ENCODE measurements at regions not wholly inside any gene's neighbourhood (a gene's known extent, or its start where the extent isn't known, plus 50 kb on each side); places are given as distances from the start of the nearest gene placed in this dataset.
A peak's percentile ranks its signal among the peaks of the same experiment; 100 is the strongest.
"Not testable (repeated sequence)": the region's sequence is repeated elsewhere in the genome, so short reads cannot be mapped to it uniquely, and the experiment has no call there.

GRCh38 chr1:101492144-101492543 is 255.3 kb downstream of the S1PR1 start:
- not testable (repeated sequence) for DNase-seq

DNA sequence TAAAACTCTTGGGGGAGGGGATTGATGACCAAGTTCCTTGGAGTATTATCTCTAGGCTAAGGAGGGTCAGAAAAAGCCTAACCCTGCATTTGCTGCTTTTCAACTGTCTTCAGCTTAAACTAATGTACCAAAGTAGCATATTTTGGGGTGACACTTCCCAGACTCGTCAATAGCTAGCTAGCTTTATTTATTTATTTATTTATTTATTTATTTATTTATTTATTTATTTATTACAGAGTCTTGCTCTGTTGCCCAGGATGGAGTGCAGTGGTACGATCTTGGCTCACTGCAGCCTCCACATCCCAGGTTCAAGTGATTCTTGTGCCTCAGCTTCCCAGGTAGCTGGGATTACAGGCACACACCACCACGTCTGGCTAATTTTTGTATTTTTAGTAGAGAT is 257.1 kb downstream of the S1PR1 start:
- DNase-seq = not testable (repeated sequence)

DNA sequence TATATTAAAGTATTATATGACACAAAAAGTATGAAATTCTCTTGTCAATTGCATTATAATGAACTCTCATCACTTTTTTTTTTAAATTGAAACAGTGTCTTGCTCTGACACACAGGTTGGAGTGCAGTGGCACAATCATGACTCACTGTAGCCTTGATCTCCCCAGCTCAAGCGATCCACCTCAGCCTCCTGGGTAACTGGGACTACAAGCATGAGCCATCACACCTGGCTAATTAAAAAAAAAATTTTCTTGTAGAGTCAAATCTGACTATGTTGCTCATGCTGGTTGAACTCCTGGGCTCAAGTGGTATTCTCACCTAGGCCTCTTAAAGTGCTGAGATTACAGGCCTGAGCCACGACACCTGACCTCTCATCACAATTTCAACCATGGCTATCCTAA is 259.3 kb downstream of the S1PR1 start:
- DNase-seq = no peak

DNA sequence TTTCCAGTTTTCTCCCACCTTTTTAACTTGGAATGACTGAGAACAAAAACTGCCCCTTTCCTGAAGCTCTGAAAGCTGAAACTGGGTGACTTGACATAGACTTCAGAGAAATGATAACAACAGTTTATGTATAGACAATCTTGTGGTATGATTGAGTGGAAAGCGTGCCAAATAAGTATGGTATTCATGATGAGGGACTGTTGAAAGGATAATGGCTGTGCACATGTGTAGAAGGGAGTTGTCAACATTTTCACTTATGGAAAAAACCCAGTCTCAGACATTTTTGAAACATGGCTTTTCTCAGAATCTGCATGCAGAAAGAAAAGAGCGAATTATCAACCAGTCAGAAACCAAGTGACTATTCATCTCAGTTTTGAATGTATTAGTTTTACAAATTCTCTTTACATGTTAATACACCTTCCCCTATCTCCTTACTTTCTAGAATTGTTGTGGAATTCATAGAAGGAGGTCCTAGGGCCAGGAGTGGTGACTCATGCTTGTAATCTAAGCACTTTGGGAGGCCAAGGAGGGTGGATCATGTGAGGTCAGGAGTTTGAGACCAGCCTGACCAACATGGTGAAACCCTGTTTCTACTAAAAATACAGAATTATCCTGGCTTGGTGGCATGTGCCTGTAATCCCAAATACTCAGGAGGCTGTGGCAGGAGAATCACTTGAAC is 261.2 kb downstream of the S1PR1 start:
- DNase-seq = no peak

GRCh38 chr1:101504106-101504505 is 267.3 kb downstream of the S1PR1 start:
- not testable (repeated sequence) for DNase-seq

DNA sequence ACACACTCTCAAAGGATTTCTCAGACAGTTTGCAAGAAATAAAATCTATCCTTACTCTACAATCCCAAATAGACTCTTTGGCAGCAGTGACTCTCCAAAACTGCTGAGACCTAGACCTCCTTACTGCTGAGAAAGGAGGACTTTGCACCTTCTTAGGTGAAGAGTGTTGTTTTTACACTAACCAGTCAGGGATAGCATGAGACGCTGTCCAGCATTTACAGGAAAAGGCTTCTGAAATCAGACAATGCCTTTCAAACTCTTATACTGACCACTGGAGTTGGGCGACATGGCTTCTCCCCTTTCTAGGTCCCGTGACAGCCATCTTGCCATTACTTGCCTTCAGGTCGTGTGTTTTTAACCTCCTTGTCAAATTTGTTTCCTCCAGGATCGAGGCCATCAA is 268.4 kb downstream of the S1PR1 start:
- DNase-seq = not testable (repeated sequence)

DNA sequence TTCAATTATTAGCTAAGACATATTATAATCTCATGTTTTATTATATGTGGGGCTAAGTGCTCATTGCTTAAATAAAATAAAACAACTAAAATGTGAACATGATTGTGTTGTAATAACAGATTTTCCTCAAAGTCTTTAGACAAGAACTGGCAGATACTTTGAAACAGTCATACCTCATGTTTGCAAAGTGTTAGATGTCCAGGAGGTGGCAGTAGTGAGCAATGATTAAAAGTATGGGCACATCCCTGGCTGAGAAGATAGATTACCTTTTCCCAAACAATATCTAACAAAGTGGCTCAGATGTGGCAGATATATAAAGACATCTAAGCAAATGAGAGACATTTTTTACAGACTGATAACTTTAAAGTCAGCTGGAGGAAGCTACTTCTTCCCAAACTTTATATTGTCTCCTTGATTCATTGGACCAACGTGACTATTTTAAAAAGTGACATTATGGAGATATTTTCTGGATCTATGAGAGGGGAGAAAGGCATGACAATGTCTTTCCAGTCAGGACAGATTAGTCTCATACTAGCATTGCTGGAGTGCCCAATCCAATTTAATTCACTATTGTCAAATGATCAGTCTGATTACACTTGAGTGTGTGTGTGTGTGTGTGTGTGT is 269.8 kb downstream of the S1PR1 start:
- peak in 2 of 4 experiments; percentile 3 to 9 for DNase-seq

DNA sequence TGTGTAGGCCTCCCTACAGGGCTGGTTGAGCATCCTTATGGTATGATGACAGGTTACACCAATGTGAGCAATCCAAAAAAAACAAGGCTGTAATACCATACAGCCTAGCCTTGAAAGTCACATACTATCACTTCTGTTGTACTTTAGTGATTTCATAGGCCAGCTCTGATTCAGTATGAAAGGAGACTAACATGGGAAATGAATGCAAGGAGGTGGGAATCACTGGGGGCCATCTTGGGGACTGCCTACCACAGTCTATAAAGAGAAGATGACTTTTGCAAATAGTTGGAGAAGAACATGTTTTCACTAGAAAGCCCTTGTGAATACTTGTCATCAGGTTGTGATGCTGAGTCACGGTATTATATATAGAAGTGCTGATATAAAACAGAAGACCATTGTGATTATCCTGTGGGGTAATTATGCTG is 270.7 kb downstream of the S1PR1 start:
- DNase-seq = no peak

DNA sequence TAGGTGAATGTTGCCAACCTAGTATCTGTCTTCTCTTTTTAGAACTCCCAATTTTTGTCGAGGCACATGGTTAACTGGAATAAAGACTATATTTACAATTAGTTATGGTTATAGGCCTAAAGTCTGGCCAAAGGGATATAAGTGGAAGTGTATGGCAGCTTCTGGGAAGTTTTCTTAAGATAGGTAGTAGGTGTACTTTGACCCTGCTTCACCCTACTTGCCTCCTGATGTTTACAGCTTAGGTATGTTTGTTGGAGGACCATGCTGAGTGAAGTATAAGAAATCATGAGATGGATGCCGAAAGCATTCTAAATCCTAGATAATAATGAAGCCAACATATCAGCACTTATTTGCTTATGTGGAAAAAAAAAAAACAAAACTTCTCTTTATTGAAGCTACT is 272.1 kb downstream of the S1PR1 start:
- DNase-seq = no peak

GRCh38 chr1:101509370-101509769 is 272.6 kb downstream of the S1PR1 start:
- DNase-seq = no peak

DNA sequence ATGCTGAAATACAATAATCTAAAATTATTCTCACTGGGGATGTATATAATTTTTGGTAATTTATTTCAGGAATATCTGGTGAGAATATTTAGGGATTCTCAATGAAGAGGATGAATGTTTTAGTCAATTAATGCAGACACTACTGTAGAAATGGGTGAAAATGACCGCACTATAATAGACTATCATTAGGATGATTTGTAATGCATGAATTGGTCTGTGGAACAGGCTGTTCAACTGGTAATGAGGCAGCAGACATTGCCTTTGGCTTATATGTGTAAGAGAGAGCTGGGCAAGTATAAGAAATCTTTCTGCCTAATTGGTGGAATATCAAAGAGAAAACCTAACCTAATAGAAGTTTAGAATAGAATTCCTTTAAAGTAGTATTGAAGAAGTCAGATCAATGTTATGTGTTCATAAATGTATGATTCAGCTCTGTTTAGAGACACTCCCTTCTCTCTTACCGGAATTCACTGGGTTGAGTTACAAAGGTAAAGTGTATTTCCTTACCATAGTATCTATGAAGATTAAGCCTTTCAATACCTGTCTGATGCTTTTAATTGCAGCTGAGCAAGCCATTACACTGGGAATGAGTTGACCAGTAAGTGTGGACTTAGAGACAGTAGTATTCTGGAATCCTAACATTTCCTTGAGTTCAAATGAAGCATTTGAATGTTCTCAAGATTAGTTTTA is 274.5 kb downstream of the S1PR1 start:
- DNase-seq = no peak

DNA sequence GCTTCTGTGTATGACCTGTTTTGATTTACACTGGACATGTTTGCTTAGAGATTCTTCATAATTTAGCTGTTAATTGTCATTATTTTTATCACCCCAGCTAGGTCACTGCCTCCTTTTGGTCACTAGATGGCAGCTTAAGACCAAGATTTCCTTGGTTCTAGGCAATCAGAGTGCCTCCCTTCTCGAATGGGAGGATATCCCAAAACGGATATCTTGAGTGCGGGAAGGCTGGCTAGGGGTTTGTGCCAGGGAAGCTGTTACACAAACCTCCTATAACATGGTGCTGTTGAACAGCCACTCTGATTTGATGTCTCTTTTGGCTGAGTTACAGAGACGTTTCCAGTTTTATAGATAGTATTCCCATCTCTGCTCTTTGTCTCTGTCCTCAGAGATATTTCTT is 283.5 kb downstream of the S1PR1 start:
- DNase-seq = no peak

GRCh38 chr1:101522486-101522885 is 285.7 kb downstream of the S1PR1 start:
- DNase-seq = no peak

GRCh38 chr1:101526813-101527212 is 290.0 kb downstream of the S1PR1 start:
- no peak for DNase-seq

- DNase-seq = no peak
Observed at GRCh38 chr1:101532377-101532776, 295.6 kb downstream of the S1PR1 start.

GRCh38 chr1:101540161-101540560 is 303.3 kb downstream of the S1PR1 start:
- DNase-seq = no peak

GRCh38 chr1:101546885-101547284 is 310.1 kb downstream of the S1PR1 start:
- no peak for DNase-seq

- no peak for DNase-seq
Observed at GRCh38 chr1:101547357-101547756, 310.5 kb downstream of the S1PR1 start.

GRCh38 chr1:101548376-101548775 is 311.6 kb downstream of the S1PR1 start:
- DNase-seq = no peak

DNA sequence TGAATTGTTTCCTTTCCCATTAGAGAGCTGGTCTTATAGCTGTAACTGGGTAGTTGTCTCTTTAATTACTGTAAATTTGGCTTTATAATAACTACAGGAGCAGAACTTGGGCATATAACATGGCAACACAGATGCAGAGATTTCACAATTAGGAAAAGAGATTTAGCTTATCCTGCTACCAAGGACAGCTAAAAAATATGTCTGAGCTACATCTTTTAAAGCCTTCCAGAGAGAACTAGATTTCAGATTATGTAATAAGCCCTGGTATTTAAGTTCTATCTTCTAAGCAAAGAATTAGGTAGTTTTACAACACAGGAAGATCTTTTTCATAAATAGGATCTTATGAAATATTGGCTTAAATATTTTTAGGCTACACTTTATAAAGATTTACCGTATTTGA is 313.8 kb downstream of the S1PR1 start:
- no peak for DNase-seq

GRCh38 chr1:101566883-101567538 is 330.2 kb downstream of the S1PR1 start:
- DNase-seq = no peak

DNA sequence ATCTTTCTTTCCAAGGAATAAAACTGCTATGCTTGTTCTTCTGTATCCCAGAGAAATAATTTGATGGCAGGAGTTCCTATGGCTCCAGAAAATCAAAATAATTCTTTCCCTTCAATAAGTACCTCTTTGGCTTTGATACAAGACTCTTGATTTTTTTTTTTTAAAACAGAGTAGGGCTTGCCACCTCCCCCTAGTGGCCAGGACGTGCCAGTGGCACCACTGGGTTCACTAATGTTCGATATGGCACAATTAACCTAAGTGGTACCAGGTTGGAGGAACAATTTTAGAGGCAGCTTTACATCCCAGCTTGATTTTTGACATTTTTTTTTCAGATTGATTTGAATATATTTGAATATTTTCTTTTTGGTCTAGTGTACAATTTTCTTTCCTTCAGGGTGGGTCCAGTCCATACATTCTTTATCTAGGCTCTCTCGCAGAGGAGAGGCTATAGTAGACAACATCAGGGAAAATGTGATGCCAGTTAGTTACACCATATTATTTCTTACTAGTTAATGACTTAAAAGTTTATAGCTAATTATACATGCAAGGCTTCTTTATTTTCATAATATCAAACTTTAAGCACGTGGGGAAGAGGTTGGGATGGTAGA is 330.9 kb downstream of the S1PR1 start:
- peak in 2 of 4 experiments; percentile 6 to 8 for DNase-seq

- DNase-seq = no peak
Observed at GRCh38 chr1:101587741-101588140, 350.9 kb downstream of the S1PR1 start.
